ENCODE measurements at regions not wholly inside any gene's neighbourhood (a gene's known extent, or its start where the extent isn't known, plus 50 kb on each side); places are given as distances from the start of the nearest gene placed in this dataset.

- no peak for DNase-seq
Observed at GRCh38 chr18:51654488-51655326, 457.2 kb upstream of the MEX3C start.

DNA sequence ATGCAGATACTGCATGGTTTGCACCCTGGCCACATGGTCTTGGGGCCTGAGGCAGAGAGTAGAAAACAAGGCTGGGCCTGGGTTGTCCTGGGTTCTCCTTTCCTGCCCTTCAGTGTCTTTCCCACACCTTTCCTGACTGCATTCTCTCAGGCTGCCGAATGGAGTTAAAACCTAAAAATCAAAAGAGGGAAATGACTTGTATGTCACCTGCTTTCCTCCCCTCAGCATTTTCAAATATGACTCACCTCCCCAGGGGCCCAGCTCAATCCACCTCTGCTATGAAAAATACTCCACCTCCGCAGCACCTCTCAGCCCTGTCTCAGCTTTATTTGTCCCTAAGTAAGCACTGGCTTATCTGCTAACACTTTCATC, 457.8 kb upstream of the MEX3C start:
- no peak for DNase-seq

DNA sequence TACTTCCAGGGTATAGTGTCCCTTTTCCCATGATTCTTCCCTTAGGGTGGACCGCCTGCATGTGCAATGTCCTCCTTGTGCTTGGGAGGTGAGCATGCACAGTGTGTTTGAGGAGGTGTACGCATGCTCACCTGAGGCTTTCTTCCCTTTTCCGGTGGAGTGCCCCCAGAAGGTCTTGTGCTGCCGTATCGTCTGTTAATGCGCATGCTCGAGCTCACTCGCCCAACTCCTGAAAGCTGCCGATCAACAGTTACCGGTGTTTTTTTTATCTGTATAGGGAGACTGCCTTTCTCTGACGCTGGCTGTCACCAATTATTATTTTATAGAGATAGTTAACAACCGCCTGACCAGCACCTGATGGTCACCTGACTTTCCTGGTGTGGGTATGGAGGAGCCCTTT, 458.8 kb upstream of the MEX3C start:
- DNase-seq = no peak

DNA sequence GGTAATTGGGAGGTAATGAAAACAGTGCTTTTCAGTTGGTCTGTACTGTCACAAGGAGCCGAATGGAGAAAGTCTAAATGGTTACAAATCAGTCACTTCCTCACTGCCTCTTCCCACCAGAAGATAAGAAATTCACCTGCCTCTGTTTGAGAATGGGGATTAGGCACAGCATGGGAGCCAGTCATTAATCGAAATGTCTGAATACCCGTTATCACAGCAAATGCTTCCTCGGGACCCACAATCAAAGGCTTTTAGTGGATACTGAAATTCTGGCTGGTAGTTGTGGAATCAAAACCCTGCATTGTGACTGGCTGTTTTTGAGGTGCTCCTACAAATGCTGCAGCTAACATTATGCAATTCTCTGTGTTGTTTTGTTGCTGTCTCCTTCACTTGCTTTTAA, 461.0 kb upstream of the MEX3C start:
- DNase-seq = no peak

- no peak for DNase-seq
Observed at GRCh38 chr18:51659781-51660180, 462.3 kb upstream of the MEX3C start.

DNA sequence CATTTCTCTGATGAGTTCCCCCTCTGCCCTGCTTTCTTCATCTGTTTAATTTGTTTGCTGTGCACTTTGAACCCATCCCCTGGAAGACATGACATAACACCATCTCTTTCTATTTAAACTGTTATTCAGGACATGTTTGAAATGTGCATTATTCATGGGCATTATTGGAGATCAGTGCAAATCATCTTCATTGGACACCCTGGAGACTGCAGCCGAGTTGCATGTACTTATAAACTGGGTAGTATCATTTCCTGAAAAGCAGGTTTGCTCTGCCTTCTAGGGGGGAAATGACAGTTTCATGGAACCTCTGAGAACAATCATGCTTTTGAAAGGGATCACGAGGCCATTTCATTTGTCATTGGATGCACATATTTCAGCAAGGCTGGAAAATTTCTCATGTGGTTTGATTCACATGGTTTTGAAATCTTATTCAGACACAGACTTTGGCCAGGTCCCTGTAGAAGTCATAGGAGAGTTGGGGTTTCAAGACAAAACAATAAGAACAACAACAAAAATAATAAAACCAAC, 462.8 kb upstream of the MEX3C start:
- no peak for DNase-seq

DNA sequence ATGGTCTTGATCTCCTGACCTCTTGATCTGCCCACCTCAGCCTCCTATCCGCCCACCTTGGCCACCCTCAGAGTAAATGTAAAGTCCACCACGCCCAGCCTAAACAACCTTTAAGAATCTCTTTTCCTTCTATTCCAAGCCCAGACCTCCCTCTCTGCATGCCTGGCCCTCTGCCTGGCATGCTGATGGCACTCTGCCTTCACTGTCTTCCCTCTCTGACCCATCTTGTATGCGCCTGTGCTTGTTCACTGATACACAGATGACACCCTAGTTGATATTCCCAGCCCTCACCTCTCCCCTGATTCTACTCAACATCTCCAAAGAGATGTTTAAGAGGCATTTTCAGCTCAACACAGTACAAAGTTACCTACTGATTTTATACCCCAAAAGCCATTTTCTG, 466.8 kb upstream of the MEX3C start:
- DNase-seq = no peak

DNA sequence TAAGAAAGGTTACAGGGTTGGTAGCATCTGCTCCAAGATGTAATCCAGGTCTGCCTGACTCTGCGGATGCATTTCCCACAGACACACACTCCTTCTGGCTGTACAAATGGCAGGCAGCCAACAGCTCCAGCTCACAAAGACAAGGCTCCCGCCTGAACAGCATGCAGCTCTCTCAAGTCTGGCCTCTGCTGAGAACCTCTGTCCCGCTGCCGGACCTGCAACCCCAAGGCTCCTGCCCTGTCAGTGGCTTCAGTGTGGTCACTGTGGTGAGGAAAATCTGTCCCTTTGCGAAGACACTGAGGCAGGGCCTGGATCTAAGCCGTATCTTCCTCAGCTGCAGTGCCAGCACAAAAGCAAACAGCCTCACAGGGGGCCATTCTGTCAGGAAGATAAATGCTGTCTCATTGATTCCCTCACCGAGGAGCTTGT, 469.3 kb upstream of the MEX3C start:
- DNase-seq = no peak

DNA sequence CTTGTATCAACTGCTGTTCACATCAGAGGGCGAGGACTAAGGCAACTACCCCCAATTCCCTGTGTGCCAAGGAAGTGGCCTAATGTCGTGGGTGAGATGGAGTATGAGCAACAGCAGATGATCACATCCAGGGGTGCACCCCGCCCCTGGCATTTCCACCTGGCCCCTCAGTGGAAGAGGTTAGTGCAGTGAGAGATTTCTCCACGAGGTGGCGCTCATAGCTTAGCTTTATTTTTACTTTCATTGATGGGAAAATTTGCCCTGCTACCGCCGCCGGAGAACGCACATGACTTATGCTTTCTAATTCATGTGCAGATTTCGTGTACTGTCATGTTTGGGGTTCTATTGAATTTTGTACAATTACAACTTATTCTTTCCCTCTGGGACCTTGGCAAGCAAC, 470.6 kb upstream of the MEX3C start:
- peak; percentile 27 for DNase-seq

DNA sequence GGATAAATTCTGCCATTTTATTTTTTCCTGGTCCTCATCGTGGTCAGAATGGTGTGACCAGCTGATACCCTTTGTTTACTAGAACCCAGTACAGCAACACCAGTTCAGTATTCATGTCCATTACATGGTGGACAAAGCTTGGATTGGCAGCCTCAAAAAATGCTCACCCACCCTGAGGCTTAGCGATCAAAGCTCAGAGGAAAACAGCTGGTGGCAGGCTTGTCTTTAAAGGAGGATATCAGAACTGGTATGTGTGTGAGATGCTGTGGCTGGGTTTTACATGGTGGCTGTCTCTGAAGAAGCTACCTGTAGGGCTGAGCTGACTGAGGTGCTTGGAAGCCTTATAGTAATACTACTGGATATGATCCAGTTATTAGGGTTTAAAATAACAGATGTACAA, 471.1 kb upstream of the MEX3C start:
- no peak for DNase-seq

DNA sequence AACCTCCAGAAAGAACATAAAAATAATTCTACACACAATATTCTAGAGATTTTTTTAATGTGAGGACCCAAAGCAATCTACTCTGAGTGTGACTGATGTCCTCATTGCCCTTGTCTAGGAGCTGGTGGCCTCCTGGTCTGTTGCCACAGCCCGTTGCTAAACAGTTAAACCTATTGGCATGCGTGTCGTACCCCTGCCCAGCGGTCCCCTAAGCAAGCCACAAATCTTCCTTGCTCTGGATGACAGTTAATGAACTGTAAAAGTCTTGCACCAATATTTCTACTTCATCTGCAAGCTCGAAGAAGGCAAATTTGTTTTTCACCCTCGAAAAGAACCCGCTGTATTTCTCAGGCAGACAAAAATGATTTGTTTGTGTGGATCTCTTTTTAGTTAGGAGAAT, 489.1 kb upstream of the MEX3C start:
- no peak for DNase-seq

GRCh38 chr18:51687845-51688585, 490.5 kb upstream of the MEX3C start:
- no peak for DNase-seq

DNA sequence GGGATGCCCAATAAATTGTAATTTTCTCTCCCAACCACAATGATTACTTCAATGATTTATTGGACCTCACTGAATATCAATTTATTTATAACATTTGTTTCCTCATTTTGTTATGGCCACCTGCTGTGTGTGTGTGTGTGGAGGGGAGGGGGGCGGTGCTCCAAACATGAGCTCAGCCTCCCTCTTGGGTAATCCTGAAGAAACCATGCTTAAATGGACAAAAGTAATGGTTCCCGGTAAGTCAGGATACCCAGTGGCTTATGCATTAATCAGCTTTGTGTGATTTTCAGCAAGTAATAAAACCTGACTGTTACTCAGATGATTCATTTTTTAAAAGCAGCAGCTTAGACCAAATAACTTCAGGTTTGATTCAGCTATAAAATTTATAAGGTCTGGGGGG, 495.1 kb upstream of the MEX3C start:
- DNase-seq = no peak

GRCh38 chr18:51711298-51711889, 513.9 kb upstream of the MEX3C start:
- no peak for DNase-seq

- DNase-seq = no peak
Observed at GRCh38 chr18:51712821-51713220, 515.3 kb upstream of the MEX3C start.

DNA sequence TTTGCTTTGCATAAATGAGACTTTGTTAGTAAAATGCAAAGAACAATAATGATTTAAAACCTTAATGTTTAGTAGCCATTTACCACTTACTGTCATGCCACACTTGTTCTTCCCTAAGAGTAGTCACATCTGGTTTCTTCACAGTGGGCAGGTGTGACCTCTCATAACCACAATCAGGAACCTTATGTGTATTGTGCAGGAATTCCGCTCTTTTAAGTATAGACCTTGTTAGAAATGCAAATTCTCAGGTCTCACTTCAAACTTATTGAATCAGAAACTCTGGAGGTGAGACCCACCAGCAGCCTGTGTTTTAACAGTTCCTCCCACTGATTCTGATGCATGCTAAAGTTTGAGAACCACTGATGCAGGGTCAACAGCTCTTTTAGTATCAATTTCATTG, 518.8 kb upstream of the MEX3C start:
- no peak for DNase-seq

DNA sequence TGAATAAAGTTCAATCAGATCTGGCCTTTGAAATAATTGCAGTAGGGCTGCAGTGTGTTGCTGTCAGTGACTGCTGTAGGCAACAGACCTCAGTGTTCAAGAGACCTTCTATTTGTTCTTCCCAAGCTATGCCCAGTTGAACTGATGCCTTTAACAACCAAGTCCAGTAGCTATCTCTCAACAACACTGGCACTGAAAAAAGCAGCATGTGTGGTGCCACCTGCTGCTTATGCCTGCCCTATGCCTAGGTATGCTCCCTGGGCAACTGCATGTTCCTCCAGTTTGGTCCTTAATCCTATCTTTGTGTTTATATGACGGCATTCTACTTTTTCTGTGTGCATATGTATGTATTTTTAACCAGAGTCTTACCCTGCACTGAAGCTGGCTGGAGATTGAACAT, 523.9 kb upstream of the MEX3C start:
- no peak for DNase-seq

- DNase-seq = no peak
Observed at GRCh38 chr18:51721996-51722395, 524.5 kb upstream of the MEX3C start.

- DNase-seq = no peak
Observed at GRCh38 chr18:51724790-51725721, 527.6 kb upstream of the MEX3C start.

DNA sequence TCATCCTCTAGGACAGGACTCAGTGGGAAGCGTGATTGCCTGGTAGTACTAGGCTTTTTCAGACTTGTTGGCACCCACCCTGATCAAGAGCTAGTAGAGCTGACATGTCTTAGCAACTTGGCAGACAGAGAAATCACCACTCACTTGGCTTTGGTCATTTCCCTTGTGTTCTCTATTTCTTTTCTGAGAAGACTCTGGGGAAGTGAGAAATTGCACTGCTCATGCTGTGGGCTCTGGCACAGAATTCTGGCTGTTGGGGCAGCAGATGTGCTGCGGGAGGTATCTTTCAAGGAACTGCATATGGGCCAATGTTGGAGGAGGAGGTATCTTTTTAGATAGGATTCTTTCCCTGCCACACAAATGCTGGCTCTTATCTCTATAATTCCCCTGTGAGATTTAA, 529.1 kb upstream of the MEX3C start:
- DNase-seq = no peak

DNA sequence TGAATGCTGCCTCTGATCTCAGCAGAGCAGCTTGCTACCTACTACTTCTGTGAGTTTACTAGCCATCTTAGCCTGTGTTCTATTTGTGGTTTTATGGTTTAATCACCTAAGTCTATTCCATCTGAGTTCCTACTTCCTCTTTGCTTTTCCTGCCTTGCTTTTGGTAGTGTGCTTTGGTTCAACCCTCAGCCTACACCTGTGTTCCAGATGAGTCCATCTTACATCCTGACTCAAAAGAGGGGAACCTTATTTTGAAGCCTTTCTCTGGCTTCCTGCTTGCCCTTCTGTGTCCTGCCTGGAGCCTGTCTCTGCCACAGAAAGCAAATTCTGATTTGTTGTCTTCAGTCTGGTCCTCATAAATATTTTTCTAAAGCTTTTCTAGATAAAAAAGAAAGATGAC, 530.3 kb upstream of the MEX3C start:
- DNase-seq = no peak

GRCh38 chr18:51731070-51731469, 533.6 kb upstream of the MEX3C start:
- DNase-seq = no peak

DNA sequence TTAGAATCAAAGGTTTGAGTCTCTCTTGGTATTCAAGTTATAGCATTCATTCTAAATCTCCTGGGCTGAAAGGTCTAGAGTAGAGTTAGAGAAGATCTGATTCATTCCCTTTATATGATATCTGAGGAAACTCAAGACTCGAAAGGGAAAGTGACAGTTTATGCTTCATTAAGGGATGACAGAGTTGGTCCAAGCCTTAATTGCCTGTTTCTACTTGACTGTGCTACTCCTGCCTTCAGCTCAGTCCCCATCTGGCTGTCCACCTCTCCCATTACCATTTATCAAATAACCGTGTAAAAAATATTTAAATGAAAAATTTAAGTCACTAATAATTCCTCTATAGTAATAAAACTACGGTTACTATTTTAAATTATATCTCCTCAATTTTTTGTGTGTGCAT, 537.1 kb upstream of the MEX3C start:
- DNase-seq = no peak

All from NCI-H2081 treated with DMSO at 0.1 percent for 48 hours (cell line).